Left lung (tissue), 4 donors: ENCODE measurements at regions not wholly inside any gene's neighbourhood (a gene's known extent, or its start where the extent isn't known, plus 50 kb on each side); places are given as distances from the start of the nearest gene placed in this dataset.

Experiments used
- ATAC-seq: fragments of 200-7000 bp; cut with Tn5 transposase; one replicate; pipeline ENCODE4 v1.9.1; 2020; ENCODE audit warnings: moderate library complexity
- DNase-seq, 4 donors: peaks; one replicate each; pipeline ENCODE4 v3.0.0-alpha.2; 2013 to 2020
- H3K27ac ChIP-seq, 2 donors: fragments of 200-600 bp; sonication (generic) in 1 of 2; one replicate each; pipeline versions ENCODE4 v1.5.0 to v1.8.0; 2020 to 2021
- H3K27me3 ChIP-seq, 2 donors: fragments of 200-600 bp; sonication (generic) in 1 of 2; one replicate each; pipeline versions ENCODE4 v1.5.0 to v1.8.0; 2020 to 2021
- H3K36me3 ChIP-seq, 2 donors: fragments of 200-600 bp; sonication (generic) in 1 of 2; one replicate each; pipeline versions ENCODE4 v1.5.0 to v1.8.0; 2020 to 2021
- H3K4me1 ChIP-seq, 2 donors: fragments of 200-600 bp; one replicate each; pipeline ENCODE4 v1.8.0; 2021
- H3K4me3 ChIP-seq, 2 donors: fragments of 200-600 bp; sonication (generic) in 1 of 2; one replicate each; pipeline versions ENCODE4 v1.5.0 to v1.8.0; 2020 to 2021; ENCODE audit warnings: mild to moderate bottlenecking in 1 of 2
- H3K9me3 ChIP-seq, 2 donors: fragments of 200-600 bp; sonication (generic) in 1 of 2; one replicate each; pipeline versions ENCODE4 v1.5.0 to v1.8.0; 2020 to 2021
- intact Hi-C, 2 donors: fragments of 100-400 bp; cut with DNase I; formaldehyde crosslinking; loops; one replicate each; pipeline versions ENCODE4 v1.11.2 to v1.14.2; 2022
- TF ChIP-seq, protein P1 (sequence below), 2 donors: fragments of 200-600 bp; sonication (generic) in 1 of 2; IDR thresholded peaks; one replicate each; pipeline versions ENCODE4 v1.5.0 to v1.8.0; 2021; ENCODE audit warnings: antibody characterized with exemption in 2 of 2
- donor health status: DM: no; HTN: yes; CAD: no.
- donor health status: DM: no; HTN: no; CAD: no.

DNA sequence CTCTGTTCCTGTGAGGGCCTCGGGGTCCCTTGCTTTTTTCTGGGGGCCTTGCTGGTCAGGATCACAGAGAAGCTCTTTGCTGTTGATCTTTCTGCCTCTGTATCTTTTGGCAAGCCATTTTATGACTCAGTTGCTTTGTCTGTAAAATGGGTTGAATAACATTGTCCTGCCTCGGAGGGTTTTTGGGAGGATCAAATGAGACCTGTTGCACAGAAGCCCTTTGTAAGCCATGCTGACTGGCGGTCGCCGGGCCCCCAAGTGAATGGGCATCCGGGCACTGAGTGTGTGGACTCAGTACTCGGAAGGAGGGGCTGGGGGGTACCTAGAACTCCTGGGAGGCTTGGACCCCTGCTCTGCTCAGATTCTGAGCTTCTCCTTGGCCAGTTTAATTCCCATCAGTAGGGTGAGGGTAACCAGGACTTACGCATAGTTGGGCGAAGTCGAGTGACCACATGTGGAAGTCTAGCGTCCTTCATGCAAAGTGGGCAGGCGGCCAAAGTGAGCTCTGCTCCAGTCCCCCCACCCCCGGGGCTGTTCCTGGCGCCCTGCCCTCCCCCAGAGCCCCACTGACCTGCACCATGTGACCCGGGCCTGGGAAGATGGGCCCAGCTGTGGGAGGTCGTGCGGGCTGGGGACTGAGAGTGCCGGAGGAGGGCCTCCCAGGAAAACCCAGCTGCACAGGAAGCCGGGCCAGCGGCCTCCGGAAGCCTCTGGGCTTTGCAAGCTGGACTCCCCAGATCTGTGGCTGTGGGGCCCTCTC is 284.0 kb downstream of the SEC14L1 start:
- H3K4me1 ChIP-seq = peaks cover 70 to 99% of the 10 kb centered on the region in 2 donors
- intact Hi-C loops = loop anchor here in 1 of 2 donors (10.0 kb wide), 1 partner anchor 100 kb away; no protein-coding TSS in a partner anchor
- no peak overlapping the region for H3K4me3 ChIP-seq
- TF ChIP-seq, protein P1, sequence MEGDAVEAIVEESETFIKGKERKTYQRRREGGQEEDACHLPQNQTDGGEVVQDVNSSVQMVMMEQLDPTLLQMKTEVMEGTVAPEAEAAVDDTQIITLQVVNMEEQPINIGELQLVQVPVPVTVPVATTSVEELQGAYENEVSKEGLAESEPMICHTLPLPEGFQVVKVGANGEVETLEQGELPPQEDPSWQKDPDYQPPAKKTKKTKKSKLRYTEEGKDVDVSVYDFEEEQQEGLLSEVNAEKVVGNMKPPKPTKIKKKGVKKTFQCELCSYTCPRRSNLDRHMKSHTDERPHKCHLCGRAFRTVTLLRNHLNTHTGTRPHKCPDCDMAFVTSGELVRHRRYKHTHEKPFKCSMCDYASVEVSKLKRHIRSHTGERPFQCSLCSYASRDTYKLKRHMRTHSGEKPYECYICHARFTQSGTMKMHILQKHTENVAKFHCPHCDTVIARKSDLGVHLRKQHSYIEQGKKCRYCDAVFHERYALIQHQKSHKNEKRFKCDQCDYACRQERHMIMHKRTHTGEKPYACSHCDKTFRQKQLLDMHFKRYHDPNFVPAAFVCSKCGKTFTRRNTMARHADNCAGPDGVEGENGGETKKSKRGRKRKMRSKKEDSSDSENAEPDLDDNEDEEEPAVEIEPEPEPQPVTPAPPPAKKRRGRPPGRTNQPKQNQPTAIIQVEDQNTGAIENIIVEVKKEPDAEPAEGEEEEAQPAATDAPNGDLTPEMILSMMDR (IDR thresholded peaks at IDR 0.05) = no peak
- no peaks in the 10 kb centered on the region for H3K9me3 ChIP-seq
- H3K27me3 ChIP-seq = no peaks in the 10 kb centered on the region
- DNase-seq = peak; percentile 87 to 97 (median 90)
- H3K27ac ChIP-seq = peak overlapping the region; percentile 63 to 87
- peak; percentile 33 for ATAC-seq
- no peaks in the 10 kb centered on the region for H3K36me3 ChIP-seq

DNA sequence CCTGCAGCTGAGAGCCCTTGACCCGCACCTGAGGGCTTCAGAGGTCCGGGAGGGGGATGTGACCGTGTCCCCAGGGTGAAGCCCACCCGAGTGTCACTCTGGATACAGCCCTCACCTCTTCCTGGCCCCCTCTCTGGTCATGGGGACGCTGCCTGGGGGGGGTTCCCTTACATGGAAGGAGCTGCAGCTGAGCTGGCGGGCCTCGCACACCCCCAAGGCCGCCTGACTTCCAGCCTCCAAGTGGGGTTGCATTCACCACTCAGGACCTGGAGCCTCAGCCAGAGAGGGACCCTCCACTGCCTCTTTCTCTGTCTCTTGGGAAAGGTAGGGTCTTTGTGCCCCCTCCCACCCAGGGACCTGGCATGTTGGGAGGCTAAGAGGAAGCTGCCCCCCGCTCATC is 284.6 kb downstream of the SEC14L1 start:
- peaks cover 70 to 99% of the 10 kb centered on the region in 2 donors for H3K4me1 ChIP-seq
- no peaks in the 10 kb centered on the region for H3K27me3 ChIP-seq
- H3K27ac ChIP-seq = peak overlapping the region; percentile 63 to 87
- intact Hi-C loops = loop anchor here in 1 of 2 donors (10.0 kb wide), 1 partner anchor 101 kb away; no protein-coding TSS in a partner anchor
- ATAC-seq (no peak), DNase-seq (no peak)
- no peaks in the 10 kb centered on the region for H3K9me3 ChIP-seq
- H3K36me3 ChIP-seq = no peaks in the 10 kb centered on the region
- no peak overlapping the region for H3K4me3 ChIP-seq
- TF ChIP-seq, protein P1 (IDR thresholded peaks at IDR 0.05) = no peak

DNA sequence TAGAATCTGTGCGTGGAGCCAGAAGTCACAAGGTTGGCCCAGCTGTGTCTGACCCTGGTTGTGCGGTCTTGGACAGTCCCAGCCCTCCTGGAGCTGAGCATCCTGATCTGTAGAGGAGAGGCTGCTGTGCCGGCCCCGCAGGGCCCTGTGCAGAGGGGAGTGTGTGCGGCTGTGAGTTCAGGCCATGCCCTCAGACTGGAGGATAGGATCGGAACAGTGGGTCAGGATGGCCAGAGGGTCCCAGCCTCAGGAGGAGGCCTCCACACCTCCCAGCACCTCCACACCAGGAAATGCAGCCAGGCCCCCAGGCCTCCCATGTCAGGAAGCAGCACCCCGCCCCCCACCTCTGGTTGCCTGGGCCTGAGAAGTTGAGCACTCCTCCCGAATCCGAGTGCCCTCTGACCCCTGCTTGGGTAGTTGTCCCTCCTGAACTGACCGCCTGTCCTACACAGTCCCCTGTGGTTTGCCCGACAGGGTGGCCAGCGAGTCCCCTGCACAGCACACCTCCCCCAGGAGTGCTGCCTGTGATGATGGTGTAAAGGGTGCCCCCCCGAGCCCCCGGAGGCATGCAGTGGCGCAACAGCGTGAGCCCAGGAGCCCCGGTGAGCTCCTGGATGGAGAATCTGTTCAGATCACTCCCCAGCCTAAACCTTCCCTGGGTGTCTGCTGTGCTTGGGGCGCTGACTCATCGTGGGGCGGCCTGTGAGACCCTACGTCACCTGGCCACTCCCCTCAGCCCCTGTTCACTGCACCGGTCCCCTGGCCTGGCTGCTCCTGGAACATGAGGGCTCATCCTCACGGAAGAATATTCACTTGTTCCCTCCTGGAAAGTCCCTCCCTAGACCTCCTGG is 285.2 kb downstream of the SEC14L1 start:
- no peaks in the 10 kb centered on the region for H3K9me3 ChIP-seq
- no peaks in the 10 kb centered on the region for H3K36me3 ChIP-seq
- ATAC-seq (no peak), DNase-seq (no peak)
- TF ChIP-seq, protein P1 (IDR thresholded peaks at IDR 0.05) = no peak
- no peaks in the 10 kb centered on the region for H3K27me3 ChIP-seq
- intact Hi-C loops = loop anchor here in 1 of 2 donors (10.0 kb wide), 1 partner anchor 101 kb away; no protein-coding TSS in a partner anchor
- peak overlapping the region in 1 of 2 donors; percentile 64 for H3K27ac ChIP-seq
- no peak overlapping the region for H3K4me3 ChIP-seq
- H3K4me1 ChIP-seq = peaks cover 70 to 99% of the 10 kb centered on the region in 2 donors

- Histone ChIP-seq H3K4me3 (no peak overlapping the region), H3K27me3 (no peaks in the 10 kb centered on the region), H3K9me3 (no peaks in the 10 kb centered on the region), H3K4me1 (peaks cover 62 to 97% of the 10 kb centered on the region in 2 donors), H3K27ac (peak overlapping the region in 1 of 2 donors; percentile 64), H3K36me3 (no peaks in the 10 kb centered on the region)
- DNase-seq (no peak), ATAC-seq (no peak)
- TF ChIP-seq, protein P1 (IDR thresholded peaks at IDR 0.05) = no peak
- intact Hi-C loops = loop anchor here in 1 of 2 donors (10.0 kb wide), 1 partner anchor 102 kb away; no protein-coding TSS in a partner anchor
Measured at GRCh38 chr17:77426676-77427386, 286.1 kb downstream of the SEC14L1 start.
